ENCODE measurements at regions not wholly inside any gene's neighbourhood (a gene's known extent, or its start where the extent isn't known, plus 50 kb on each side); places are given as distances from the start of the nearest gene placed in this dataset.

- BruUV-seq (replicated peaks) = no TSS peak
These were observed 143.6 kb upstream of the GRM7 start for GRCh38 chr3:6717026-6717943.

GRCh38 chr3:6719999-6720398 lies 140.9 kb upstream of the GRM7 start:
- BruUV-seq (replicated peaks) = no TSS peak
- Histone ChIP-seq H3K4me2 (no peak overlapping the region), H3F3A (ENCODE audit: insufficient read depth, low read depth) (no peaks in the 10 kb centered on the region), H3K9me3 (ENCODE audit: insufficient read depth, low read depth) (no peaks in the 10 kb centered on the region), H3K27ac (no peak overlapping the region), H3K4me1 (replicated peaks; ENCODE audit: insufficient read depth) (no peaks in the 10 kb centered on the region), H3K4me3 (no peak overlapping the region), H3K36me3 (ENCODE audit: low read depth) (no peaks in the 10 kb centered on the region), H3K9me2 (ENCODE audit: insufficient read depth) (no peaks in the 10 kb centered on the region), H2AFZ (no peak overlapping the region), H3K79me2 (ENCODE audit: low read depth) (no peaks in the 10 kb centered on the region), H3K27me3 (ENCODE audit: insufficient read depth, low read depth) (no peaks in the 10 kb centered on the region), H4K20me1 (ENCODE audit: insufficient read depth) (no peaks in the 10 kb centered on the region)
- intact Hi-C loops (cut with micrococcal nuclease; ENCODE audit: unreplicated experiment) = no loop called here
- ChIA-PET CTCF (no interaction called here), POLR2A (ENCODE audit: unreplicated experiment) (no interaction called here)
- DNase-seq = no peak
- TF ChIP-seq CTCF (conservative IDR thresholded peaks at IDR 0.05) (no peak), EZH2 (IDR thresholded peaks at IDR 0.05; ENCODE audit: low read depth) (no peak)

More at GRCh38 chr3:6717026-6717943, 143.6 kb upstream of the GRM7 start:
- H3F3A ChIP-seq (ENCODE audit: insufficient read depth, low read depth) = no peaks in the 10 kb centered on the region
- H3K27ac ChIP-seq = no peak overlapping the region
- no peaks in the 10 kb centered on the region for H3K79me2 ChIP-seq (ENCODE audit: low read depth)
- no peak overlapping the region for H3K4me3 ChIP-seq
- ChIA-PET CTCF (no interaction called here), POLR2A (ENCODE audit: unreplicated experiment) (no interaction called here)
- intact Hi-C loops (cut with micrococcal nuclease; ENCODE audit: unreplicated experiment) = no loop called here
- DNase-seq = no peak
- no peaks in the 10 kb centered on the region for H3K36me3 ChIP-seq (ENCODE audit: low read depth)
- H3K9me2 ChIP-seq (ENCODE audit: insufficient read depth) = no peaks in the 10 kb centered on the region
- H3K9me3 ChIP-seq (ENCODE audit: insufficient read depth, low read depth) = no peaks in the 10 kb centered on the region
- H3K4me1 ChIP-seq (replicated peaks; ENCODE audit: insufficient read depth) = no peaks in the 10 kb centered on the region
- TF ChIP-seq CTCF (conservative IDR thresholded peaks at IDR 0.05) (no peak), EZH2 (IDR thresholded peaks at IDR 0.05; ENCODE audit: low read depth) (no peak)
- H3K27me3 ChIP-seq (ENCODE audit: insufficient read depth, low read depth) = no peaks in the 10 kb centered on the region
- no peak overlapping the region for H2AFZ ChIP-seq
- no peaks in the 10 kb centered on the region for H4K20me1 ChIP-seq (ENCODE audit: insufficient read depth)
- no peak overlapping the region for H3K4me2 ChIP-seq

GRCh38 chr3:6721491-6721890 lies 139.4 kb upstream of the GRM7 start:
- ChIA-PET CTCF (no interaction called here), POLR2A (ENCODE audit: unreplicated experiment) (no interaction called here)
- intact Hi-C loops (cut with micrococcal nuclease; ENCODE audit: unreplicated experiment) = no loop called here

More at GRCh38 chr3:6721491-6721890, 139.4 kb upstream of the GRM7 start:
- no peaks in the 10 kb centered on the region for H3K4me1 ChIP-seq (replicated peaks; ENCODE audit: insufficient read depth)
- no peaks in the 10 kb centered on the region for H3K9me2 ChIP-seq (ENCODE audit: insufficient read depth)
- no peak for TF ChIP-seq EZH2 (IDR thresholded peaks at IDR 0.05; ENCODE audit: low read depth)
- no peak for TF ChIP-seq CTCF (conservative IDR thresholded peaks at IDR 0.05)
- H2AFZ ChIP-seq = no peak overlapping the region
- H4K20me1 ChIP-seq (ENCODE audit: insufficient read depth) = no peaks in the 10 kb centered on the region
- H3K27me3 ChIP-seq (ENCODE audit: insufficient read depth, low read depth) = no peaks in the 10 kb centered on the region
- H3K4me2 ChIP-seq = no peak overlapping the region
- no peaks in the 10 kb centered on the region for H3K36me3 ChIP-seq (ENCODE audit: low read depth)
- H3F3A ChIP-seq (ENCODE audit: insufficient read depth, low read depth) = no peaks in the 10 kb centered on the region
- H3K9me3 ChIP-seq (ENCODE audit: insufficient read depth, low read depth) = no peaks in the 10 kb centered on the region
- no peaks in the 10 kb centered on the region for H3K79me2 ChIP-seq (ENCODE audit: low read depth)
- no TSS peak for BruUV-seq (replicated peaks)
- no peak for DNase-seq
- H3K4me3 ChIP-seq = no peak overlapping the region
- H3K27ac ChIP-seq = no peak overlapping the region
